SU-DHL-6 (cell line): ENCODE measurements at regions not wholly inside any gene's neighbourhood (a gene's known extent, or its start where the extent isn't known, plus 50 kb on each side); places are given as distances from the start of the nearest gene placed in this dataset.

ENCODE experiments used
- EZH2phosphoT487 ChIP-seq: fragments of 200-600 bp; sonication (generic), shearing (Covaris generic); conservative IDR thresholded peaks from 2 replicates; pipeline ENCODE4 v1.6.1; 2018; ENCODE audit warnings: mild to moderate bottlenecking, antibody characterized with exemption, low read length, moderate library complexity, mixed read lengths
- TF ChIP-seq, protein P1 (sequence below): fragments of 200-600 bp; sonication (generic); IDR thresholded peaks from one replicate; pipeline ENCODE4 v1.5.1; 2017; ENCODE audit warnings: antibody characterized with exemption, mild to moderate bottlenecking, low read length, moderate library complexity; ENCODE audit not compliant: insufficient read depth, poor library complexity, severe bottlenecking

DNA sequence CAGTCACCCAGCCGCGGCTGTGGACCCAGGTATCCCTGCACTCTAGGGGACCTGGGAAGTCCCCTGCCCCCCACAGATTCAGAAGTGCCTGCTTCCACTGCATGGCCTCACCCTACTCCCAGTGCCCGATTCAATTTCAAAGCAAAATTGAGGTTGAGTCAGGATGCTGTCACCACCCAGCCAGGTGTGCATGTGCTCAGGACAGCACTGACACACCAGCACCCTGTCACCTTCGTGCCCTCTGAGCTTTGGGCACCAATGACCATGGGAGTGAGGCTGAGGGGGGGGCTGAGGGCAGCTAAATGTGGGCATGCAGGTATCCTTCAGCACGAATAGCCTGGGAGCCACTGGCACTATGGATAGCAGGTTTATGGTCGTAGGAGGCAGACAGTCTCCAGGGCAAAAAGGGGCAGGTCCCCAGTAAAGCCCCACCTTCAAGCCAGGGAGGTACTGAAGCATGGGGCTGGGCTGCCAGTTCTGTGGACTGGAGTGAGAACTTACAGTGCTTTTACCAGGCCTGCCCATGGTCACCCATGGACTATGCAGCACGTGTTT lies 1151.6 kb upstream of the CDH6 start:
- TF ChIP-seq, protein P1, sequence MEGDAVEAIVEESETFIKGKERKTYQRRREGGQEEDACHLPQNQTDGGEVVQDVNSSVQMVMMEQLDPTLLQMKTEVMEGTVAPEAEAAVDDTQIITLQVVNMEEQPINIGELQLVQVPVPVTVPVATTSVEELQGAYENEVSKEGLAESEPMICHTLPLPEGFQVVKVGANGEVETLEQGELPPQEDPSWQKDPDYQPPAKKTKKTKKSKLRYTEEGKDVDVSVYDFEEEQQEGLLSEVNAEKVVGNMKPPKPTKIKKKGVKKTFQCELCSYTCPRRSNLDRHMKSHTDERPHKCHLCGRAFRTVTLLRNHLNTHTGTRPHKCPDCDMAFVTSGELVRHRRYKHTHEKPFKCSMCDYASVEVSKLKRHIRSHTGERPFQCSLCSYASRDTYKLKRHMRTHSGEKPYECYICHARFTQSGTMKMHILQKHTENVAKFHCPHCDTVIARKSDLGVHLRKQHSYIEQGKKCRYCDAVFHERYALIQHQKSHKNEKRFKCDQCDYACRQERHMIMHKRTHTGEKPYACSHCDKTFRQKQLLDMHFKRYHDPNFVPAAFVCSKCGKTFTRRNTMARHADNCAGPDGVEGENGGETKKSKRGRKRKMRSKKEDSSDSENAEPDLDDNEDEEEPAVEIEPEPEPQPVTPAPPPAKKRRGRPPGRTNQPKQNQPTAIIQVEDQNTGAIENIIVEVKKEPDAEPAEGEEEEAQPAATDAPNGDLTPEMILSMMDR, result no peak
- no peak for TF ChIP-seq EZH2phosphoT487
